Stimulated activated CD4-positive, alpha-beta T cell treated with anti-CD3 and anti-CD28 coated beads, Interleukin-2, amount 100 ng/mL, for 24 hours (primary cell): ENCODE measurements at regions not wholly inside any gene's neighbourhood (a gene's known extent, or its start where the extent isn't known, plus 50 kb on each side); places are given as distances from the start of the nearest gene placed in this dataset.

Source experiments
- DNase-seq, 2 donors: peaks; one replicate each; pipeline ENCODE4 v3.0.0-alpha.2; 2020

DNA sequence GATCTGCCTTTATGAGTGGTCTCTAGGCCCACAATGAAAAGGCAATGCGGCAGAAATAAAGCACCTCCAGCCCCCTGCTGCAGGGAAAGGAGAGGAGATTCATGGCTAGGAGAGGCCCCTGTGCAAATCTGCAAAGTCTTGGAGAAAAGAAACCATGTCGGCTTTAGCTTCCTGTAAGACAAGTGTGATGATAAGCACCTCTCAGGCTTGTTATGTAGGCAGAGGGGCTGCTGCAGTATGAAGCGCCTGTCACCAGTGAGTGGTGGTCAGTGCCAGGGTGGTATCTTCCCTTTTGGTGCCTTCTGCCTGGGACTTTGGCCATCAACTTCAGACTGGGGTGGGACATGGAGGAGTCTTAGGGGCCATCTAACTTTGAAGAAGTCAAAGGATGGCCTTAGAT lies 59.2 kb upstream of the ARHGEF3 start:
- no peak for DNase-seq

DNA sequence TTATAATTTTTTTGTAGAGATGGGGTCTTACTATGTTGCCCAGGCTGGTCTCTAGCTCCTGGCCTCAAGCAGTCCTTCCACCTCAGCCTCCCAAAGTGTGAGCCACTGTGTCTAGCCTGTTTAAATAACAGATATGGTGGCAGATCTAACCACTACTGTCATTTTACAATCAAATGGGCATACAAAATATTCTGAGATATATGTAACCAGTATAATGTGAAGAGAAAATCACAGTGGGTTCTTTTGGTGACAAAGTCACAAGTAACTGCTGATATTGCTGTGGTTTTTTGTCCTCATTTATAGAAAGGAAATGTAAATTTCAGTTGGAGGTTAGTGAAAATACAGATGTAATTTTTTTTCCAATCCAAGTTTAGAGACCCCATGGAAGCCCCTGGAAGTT lies 58.6 kb upstream of the ARHGEF3 start:
- no peak for DNase-seq

- DNase-seq: no peak
Measured at GRCh38 chr3:56858331-56858730, 56.6 kb upstream of the ARHGEF3 start.

GRCh38 chr3:56857178-56857577 lies 55.4 kb upstream of the ARHGEF3 start:
- no peak for DNase-seq

GRCh38 chr3:56856752-56857151 lies 55.0 kb upstream of the ARHGEF3 start:
- no peak for DNase-seq

DNA sequence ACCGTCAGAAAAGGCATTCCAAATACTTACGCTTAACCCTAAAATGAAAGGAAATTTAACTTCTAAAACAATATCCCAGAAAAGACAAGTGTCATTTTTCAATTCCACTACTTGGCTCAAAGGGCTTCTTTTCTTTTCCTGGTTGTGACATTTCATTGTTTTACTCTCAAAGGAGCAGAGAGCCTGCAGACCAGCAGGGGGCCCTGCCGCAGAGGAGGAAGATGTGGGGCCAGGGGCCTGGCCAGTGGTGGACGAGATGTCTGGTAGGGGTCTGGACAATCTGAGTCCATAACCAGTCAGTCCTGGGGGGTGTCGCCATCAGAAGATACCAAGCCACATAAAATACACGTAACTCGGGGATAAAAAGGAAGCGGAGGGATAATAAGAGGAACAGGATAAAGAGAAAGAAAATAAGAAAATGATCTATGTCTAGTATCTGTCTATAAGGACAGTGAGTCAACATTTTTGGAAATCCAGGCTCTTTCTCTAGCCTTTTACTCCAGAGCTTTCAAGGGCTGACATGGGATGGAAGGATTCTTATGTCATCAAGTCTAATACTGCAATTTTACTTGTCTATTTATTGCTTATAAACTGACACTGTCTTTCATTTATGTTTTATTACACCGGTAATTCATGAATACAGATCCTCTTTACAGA lies 54.2 kb upstream of the ARHGEF3 start:
- peak; percentile 37 to 52 for DNase-seq

- DNase-seq: no peak
Measured at GRCh38 chr3:56854856-56855611, 53.3 kb upstream of the ARHGEF3 start.

GRCh38 chr3:56851966-56852884 lies 50.5 kb upstream of the ARHGEF3 start:
- no peak for DNase-seq
